Colonic mucosa (tissue), 4 donors: ENCODE measurements at regions not wholly inside any gene's neighbourhood (a gene's known extent, or its start where the extent isn't known, plus 50 kb on each side); places are given as distances from the start of the nearest gene placed in this dataset.

Source experiments
- DNase-seq: peaks from one replicate; pipeline ENCODE4 v3.0.0-alpha.2; 2020
- H3K27ac ChIP-seq: fragments of 200-600 bp; one replicate; pipeline ENCODE4 v1.8.0; 2021
- H3K27me3 ChIP-seq: fragments of 200-600 bp; one replicate; pipeline ENCODE4 v1.8.0; 2021
- H3K36me3 ChIP-seq: fragments of 200-600 bp; one replicate; pipeline ENCODE4 v1.8.0; 2021
- H3K4me1 ChIP-seq: fragments of 200-600 bp; one replicate; pipeline ENCODE4 v1.8.0; 2021; ENCODE audit warnings: mild to moderate bottlenecking
- H3K4me3 ChIP-seq: fragments of 200-600 bp; one replicate; pipeline ENCODE4 v1.8.0; 2021
- H3K9ac ChIP-seq, 2 donors: one replicate each; pipeline ENCODE4 v1.7.0; 2013; ENCODE audit warnings: control low read depth in 2 of 2, low read depth in 2 of 2, low read length in 2 of 2
- H3K9me3 ChIP-seq: fragments of 200-600 bp; one replicate; pipeline ENCODE4 v1.8.0; 2021
- CTCF ChIP-seq: fragments of 200-600 bp; IDR thresholded peaks from one replicate; pipeline ENCODE4 v1.8.0; 2022; ENCODE audit warnings: antibody characterized with exemption, mild to moderate bottlenecking
- intact Hi-C: fragments of 100-400 bp; cut with DNase I; formaldehyde crosslinking; loops from one replicate; pipeline ENCODE4 v1.14.1; 2022
- donor health status: healthy.
- donor health status: DM: no; HTN: no; CAD: no.
- donor health status: DM: no; HTN: no; CAD: no.

GRCh38 chr4:181364504-181364903 lies 878.7 kb upstream of the TENM3 start:
- intact Hi-C loops, result no loop called here
- H3K9ac ChIP-seq, result no peak overlapping the region
- no peaks in the 10 kb centered on the region for H3K9me3 ChIP-seq
- no peaks in the 10 kb centered on the region for H3K27me3 ChIP-seq
- H3K36me3 ChIP-seq, result no peaks in the 10 kb centered on the region
- H3K27ac ChIP-seq, result no peak overlapping the region
- no peak overlapping the region for H3K4me3 ChIP-seq
- no peaks in the 10 kb centered on the region for H3K4me1 ChIP-seq
- DNase-seq, result no peak
- no peak for TF ChIP-seq CTCF

GRCh38 chr4:181365671-181366070 lies 877.5 kb upstream of the TENM3 start:
- H3K9ac ChIP-seq, result no peak overlapping the region
- H3K9me3 ChIP-seq, result no peaks in the 10 kb centered on the region
- no peak for DNase-seq
- no peak overlapping the region for H3K4me3 ChIP-seq
- no peaks in the 10 kb centered on the region for H3K4me1 ChIP-seq
- no peak for TF ChIP-seq CTCF
- intact Hi-C loops, result no loop called here
- no peaks in the 10 kb centered on the region for H3K27me3 ChIP-seq
- H3K36me3 ChIP-seq, result no peaks in the 10 kb centered on the region
- H3K27ac ChIP-seq, result no peak overlapping the region

- no peak for DNase-seq
- Histone ChIP-seq H3K4me3 (no peak overlapping the region), H3K9me3 (no peaks in the 10 kb centered on the region), H3K4me1 (no peaks in the 10 kb centered on the region), H3K27me3 (no peaks in the 10 kb centered on the region), H3K36me3 (no peaks in the 10 kb centered on the region), H3K9ac (no peak overlapping the region), H3K27ac (no peak overlapping the region)
- intact Hi-C loops, result no loop called here
- no peak for TF ChIP-seq CTCF
Measured at GRCh38 chr4:181372014-181372413, 871.2 kb upstream of the TENM3 start.

GRCh38 chr4:181376058-181376457 lies 867.1 kb upstream of the TENM3 start:
- intact Hi-C loops, result no loop called here
- no peak for DNase-seq
- H3K9ac ChIP-seq, result no peak overlapping the region

GRCh38 chr4:181388061-181388460 lies 855.1 kb upstream of the TENM3 start:
- intact Hi-C loops, result no loop called here
- Histone ChIP-seq H3K9me3 (no peaks in the 10 kb centered on the region), H3K4me1 (no peaks in the 10 kb centered on the region), H3K27me3 (no peaks in the 10 kb centered on the region), H3K4me3 (no peak overlapping the region), H3K9ac (no peak overlapping the region), H3K36me3 (no peaks in the 10 kb centered on the region), H3K27ac (no peak overlapping the region)
- TF ChIP-seq CTCF, result no peak
- no peak for DNase-seq

More at GRCh38 chr4:181376058-181376457, 867.1 kb upstream of the TENM3 start:
- Histone ChIP-seq H3K4me3 (no peak overlapping the region), H3K9me3 (no peaks in the 10 kb centered on the region), H3K36me3 (no peaks in the 10 kb centered on the region), H3K27me3 (no peaks in the 10 kb centered on the region), H3K27ac (no peak overlapping the region), H3K4me1 (no peaks in the 10 kb centered on the region)
- TF ChIP-seq CTCF, result no peak

- no peak overlapping the region for H3K9ac ChIP-seq
- no peaks in the 10 kb centered on the region for H3K9me3 ChIP-seq
- no peak for DNase-seq
- no peak for TF ChIP-seq CTCF
- H3K36me3 ChIP-seq, result no peaks in the 10 kb centered on the region
- intact Hi-C loops, result no loop called here
- H3K27ac ChIP-seq, result no peak overlapping the region
- no peaks in the 10 kb centered on the region for H3K27me3 ChIP-seq
- no peaks in the 10 kb centered on the region for H3K4me1 ChIP-seq
- no peak overlapping the region for H3K4me3 ChIP-seq
Measured at GRCh38 chr4:181416966-181417365, 826.2 kb upstream of the TENM3 start.
